Panc1 (cell line): ENCODE measurements at regions not wholly inside any gene's neighbourhood (a gene's known extent, or its start where the extent isn't known, plus 50 kb on each side); places are given as distances from the start of the nearest gene placed in this dataset.

ENCODE experiments used
- ATAC-seq: fragments of 200-7000 bp; cut with Tn5 transposase; 2 replicates; pipeline ENCODE4 v1.9.1; 2020; ENCODE audit warnings: mild to moderate bottlenecking, moderate library complexity
- BruUV-seq: library from RNA; stranded (reverse); fragments of 400-500 nt; replicated peaks from 2 replicates; lab custom pipeline; 2021; lab: Mats Ljungman, UMichigan
- CTCF ChIA-PET: fragments of 300-600 bp; sonication (Branson Sonifier 250); formaldehyde crosslinking; loops from one replicate; lab custom pipeline; 2022; ENCODE audit warnings: antibody characterized with exemption; lab: Charles Lee
- POLR2A ChIA-PET: fragments of 300-600 bp; sonication (Branson Sonifier 250); formaldehyde crosslinking; loops from one replicate; lab custom pipeline; 2022; ENCODE audit warnings: antibody characterized with exemption; lab: Charles Lee
- DNase-seq: peaks from one replicate; pipeline ENCODE4 v3.0.0-alpha.2; 2010; ENCODE audit warnings: low read depth, low spot score
- H3K27ac ChIP-seq: 2 replicates; pipeline ENCODE4 v1.5.1; 2011; ENCODE audit warnings: mild to moderate bottlenecking, low read length, inconsistent platforms
- H3K27me3 ChIP-seq: fragments of 200-500 bp; sonication (Bioruptor generic); 2 replicates; pipeline ENCODE4 v1.6.0; 2014; ENCODE audit warnings: low read length, inconsistent platforms; ENCODE audit not compliant: control insufficient read depth, insufficient read depth
- H3K36me3 ChIP-seq: fragments of 200-500 bp; sonication (Bioruptor generic); 2 replicates; pipeline ENCODE4 v1.5.1; 2014; ENCODE audit warnings: inconsistent platforms, mild to moderate bottlenecking, low read length, moderate library complexity; ENCODE audit not compliant: control insufficient read depth, insufficient read depth
- H3K4me1 ChIP-seq: 2 replicates; pipeline ENCODE4 v1.5.1; 2011; ENCODE audit warnings: inconsistent platforms, mild to moderate bottlenecking, low read length, moderate library complexity; ENCODE audit not compliant: control insufficient read depth, insufficient read depth
- H3K4me3 ChIP-seq, 2 experiments: 2 replicates each; pipeline ENCODE4 v1.5.1; 2011 to 2012; ENCODE audit warnings: low read depth in 2 of 2, low read length in 2 of 2, mild to moderate bottlenecking in 2 of 2, inconsistent platforms in 1 of 2, moderate library complexity in 1 of 2
- H3K9me3 ChIP-seq: fragments of 200-500 bp; sonication (Bioruptor generic); 2 replicates; pipeline ENCODE4 v1.5.1; 2014; ENCODE audit warnings: low read depth, mild to moderate bottlenecking, inconsistent platforms, low read length, moderate library complexity; ENCODE audit not compliant: control insufficient read depth, insufficient read depth
- CTCF ChIP-seq: fragments of 450-650 bp; IDR thresholded peaks from 2 replicates; pipeline ENCODE4 v1.5.1; 2017; ENCODE audit warnings: mild to moderate bottlenecking
- POLR2AphosphoS5 ChIP-seq: IDR thresholded peaks from 2 replicates; pipeline ENCODE4 v1.6.1; 2012; ENCODE audit warnings: mild to moderate bottlenecking, low read depth, low read length, moderate library complexity
- SIN3A ChIP-seq: IDR thresholded peaks from 2 replicates; pipeline ENCODE4 v1.6.1; 2012; ENCODE audit warnings: low read depth, mild to moderate bottlenecking, low read length, moderate library complexity, borderline replicate concordance; ENCODE audit not compliant: insufficient read depth
- TCF7L2 ChIP-seq: IDR thresholded peaks from 2 replicates; pipeline ENCODE4 v1.6.1; 2011; ENCODE audit warnings: mild to moderate bottlenecking, low read depth, low read length, inconsistent platforms
- in situ Hi-C: cut with HindIII; loops from 2 replicates; pipeline ENCODE4 v1.10.0; 2016; ENCODE audit warnings: low sequenced_read_pairs, low pct_unique_long_range_greater_than_20kb
- intact Hi-C: fragments of 100-400 bp; cut with micrococcal nuclease; formaldehyde crosslinking; loops from one replicate; pipeline ENCODE4 v1.10.0; 2022; ENCODE audit not compliant: unreplicated experiment
- TF ChIP-seq, protein P1 (sequence below), 2 experiments: IDR thresholded peaks; 2 replicates each; pipeline ENCODE4 v1.6.1; 2011 to 2012; ENCODE audit warnings: low read depth in 2 of 2, control low read depth in 1 of 2, low read length in 1 of 2, mild to moderate bottlenecking in 1 of 2, moderate library complexity in 1 of 2; ENCODE audit not compliant: insufficient read depth in 1 of 2

- no peaks in the 10 kb centered on the region; the same call in 1 of the 2 replicates for H3K36me3 ChIP-seq
- no TSS peak for BruUV-seq
- H3K4me3 ChIP-seq: no peak overlapping the region
- no peak for TF ChIP-seq SIN3A
- TF ChIP-seq CTCF: no peak
- no peak for TF ChIP-seq POLR2AphosphoS5
- TF ChIP-seq, protein P1, sequence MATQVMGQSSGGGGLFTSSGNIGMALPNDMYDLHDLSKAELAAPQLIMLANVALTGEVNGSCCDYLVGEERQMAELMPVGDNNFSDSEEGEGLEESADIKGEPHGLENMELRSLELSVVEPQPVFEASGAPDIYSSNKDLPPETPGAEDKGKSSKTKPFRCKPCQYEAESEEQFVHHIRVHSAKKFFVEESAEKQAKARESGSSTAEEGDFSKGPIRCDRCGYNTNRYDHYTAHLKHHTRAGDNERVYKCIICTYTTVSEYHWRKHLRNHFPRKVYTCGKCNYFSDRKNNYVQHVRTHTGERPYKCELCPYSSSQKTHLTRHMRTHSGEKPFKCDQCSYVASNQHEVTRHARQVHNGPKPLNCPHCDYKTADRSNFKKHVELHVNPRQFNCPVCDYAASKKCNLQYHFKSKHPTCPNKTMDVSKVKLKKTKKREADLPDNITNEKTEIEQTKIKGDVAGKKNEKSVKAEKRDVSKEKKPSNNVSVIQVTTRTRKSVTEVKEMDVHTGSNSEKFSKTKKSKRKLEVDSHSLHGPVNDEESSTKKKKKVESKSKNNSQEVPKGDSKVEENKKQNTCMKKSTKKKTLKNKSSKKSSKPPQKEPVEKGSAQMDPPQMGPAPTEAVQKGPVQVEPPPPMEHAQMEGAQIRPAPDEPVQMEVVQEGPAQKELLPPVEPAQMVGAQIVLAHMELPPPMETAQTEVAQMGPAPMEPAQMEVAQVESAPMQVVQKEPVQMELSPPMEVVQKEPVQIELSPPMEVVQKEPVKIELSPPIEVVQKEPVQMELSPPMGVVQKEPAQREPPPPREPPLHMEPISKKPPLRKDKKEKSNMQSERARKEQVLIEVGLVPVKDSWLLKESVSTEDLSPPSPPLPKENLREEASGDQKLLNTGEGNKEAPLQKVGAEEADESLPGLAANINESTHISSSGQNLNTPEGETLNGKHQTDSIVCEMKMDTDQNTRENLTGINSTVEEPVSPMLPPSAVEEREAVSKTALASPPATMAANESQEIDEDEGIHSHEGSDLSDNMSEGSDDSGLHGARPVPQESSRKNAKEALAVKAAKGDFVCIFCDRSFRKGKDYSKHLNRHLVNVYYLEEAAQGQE (IDR thresholded peaks at IDR 0.05; ENCODE audit: insufficient read depth in 1 of 2, low read depth in 2 of 2, low read length in 1 of 2): no peak
- TF ChIP-seq TCF7L2: no peak
- ATAC-seq (no peak), DNase-seq (no peak)
- H3K4me1 ChIP-seq: no peaks in the 10 kb centered on the region
- CTCF ChIA-PET: no interaction called here
- no peaks in the 10 kb centered on the region for H3K27me3 ChIP-seq
- intact Hi-C loops (no loop called here), in situ Hi-C loops (no loop called here)
- H3K9me3 ChIP-seq: no peaks in the 10 kb centered on the region
- no peak overlapping the region for H3K27ac ChIP-seq
- POLR2A ChIA-PET: no interaction called here
Observed at GRCh38 chr13:82672248-82672647, 1210.0 kb downstream of the SLITRK1 start.

DNA sequence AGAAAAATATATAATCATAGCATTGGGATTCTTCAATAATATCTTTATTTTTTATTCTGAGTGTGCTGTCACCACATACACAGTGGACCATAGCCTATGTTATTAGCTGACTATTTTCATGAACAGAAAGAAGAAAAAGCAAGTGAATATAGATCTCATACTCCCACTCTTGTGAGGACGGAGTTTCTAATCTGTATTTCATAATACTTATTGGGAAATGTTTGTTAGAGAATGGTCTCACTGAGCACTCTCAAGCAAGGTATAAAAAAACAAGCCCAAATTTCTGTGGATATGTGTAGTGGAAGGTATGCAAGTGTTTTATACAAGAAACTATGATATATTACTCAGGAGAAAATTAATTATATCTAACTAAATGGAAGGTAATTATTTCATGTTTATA, 1218.1 kb downstream of the SLITRK1 start:
- no peak for ATAC-seq
- H3K9me3 ChIP-seq: no peaks in the 10 kb centered on the region
- DNase-seq: no peak
- intact Hi-C loops: no loop called here
- POLR2A ChIA-PET: no interaction called here
- CTCF ChIA-PET: no interaction called here
- in situ Hi-C loops: no loop called here
- no peak overlapping the region for H3K4me3 ChIP-seq
- BruUV-seq: no TSS peak
- no peak overlapping the region for H3K27ac ChIP-seq
- H3K4me1 ChIP-seq: no peaks in the 10 kb centered on the region
- TF ChIP-seq POLR2AphosphoS5 (no peak), TCF7L2 (no peak), SIN3A (no peak), CTCF (no peak)
- TF ChIP-seq, protein P1 (IDR thresholded peaks at IDR 0.05; ENCODE audit: insufficient read depth in 1 of 2, low read depth in 2 of 2, low read length in 1 of 2): no peak
- H3K36me3 ChIP-seq: no peaks in the 10 kb centered on the region; the same call in 1 of the 2 replicates
- H3K27me3 ChIP-seq: no peaks in the 10 kb centered on the region
